ENCODE measurements at regions not wholly inside any gene's neighbourhood (a gene's known extent, or its start where the extent isn't known, plus 50 kb on each side); places are given as distances from the start of the nearest gene placed in this dataset.

DNA sequence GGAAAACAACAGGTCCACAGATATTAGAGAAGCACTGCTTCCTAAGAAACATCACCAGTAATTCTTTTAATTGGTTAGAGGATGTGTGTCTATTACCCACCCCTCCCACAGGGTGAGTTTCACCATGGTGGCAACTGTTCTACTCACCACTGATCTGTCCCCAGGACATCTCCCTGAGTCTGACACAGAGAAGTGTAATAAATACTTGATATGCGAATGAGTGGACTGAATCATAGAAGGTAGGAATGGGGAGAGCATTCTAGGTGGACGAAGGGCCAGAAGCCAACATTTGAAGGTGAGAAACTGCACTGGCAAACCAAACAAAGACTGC lies 452.7 kb upstream of the PROK2 start:
- no peak for DNase-seq (ENCODE audit: low read depth in 2 of 2)

DNA sequence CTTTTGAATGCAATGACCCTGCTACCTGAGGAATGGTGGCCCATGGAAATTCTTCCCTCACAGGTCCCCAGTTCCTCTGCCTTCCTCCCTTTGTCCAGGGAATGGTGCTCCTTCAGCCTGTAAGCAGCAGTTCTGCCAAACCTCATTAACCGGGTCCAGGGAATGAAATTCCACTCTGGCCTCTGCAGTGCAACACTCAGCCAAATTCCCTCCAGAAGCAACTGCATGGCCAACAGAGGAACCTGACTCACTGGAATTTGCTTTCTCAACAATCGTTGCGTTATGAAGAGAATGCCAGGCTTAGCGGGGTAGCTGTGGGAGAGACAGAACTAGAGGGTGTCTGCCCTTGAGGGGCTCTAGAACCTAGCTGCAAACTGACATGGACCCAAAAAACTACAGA lies 449.4 kb upstream of the PROK2 start:
- no peak for DNase-seq (ENCODE audit: low read depth in 2 of 2)

DNA sequence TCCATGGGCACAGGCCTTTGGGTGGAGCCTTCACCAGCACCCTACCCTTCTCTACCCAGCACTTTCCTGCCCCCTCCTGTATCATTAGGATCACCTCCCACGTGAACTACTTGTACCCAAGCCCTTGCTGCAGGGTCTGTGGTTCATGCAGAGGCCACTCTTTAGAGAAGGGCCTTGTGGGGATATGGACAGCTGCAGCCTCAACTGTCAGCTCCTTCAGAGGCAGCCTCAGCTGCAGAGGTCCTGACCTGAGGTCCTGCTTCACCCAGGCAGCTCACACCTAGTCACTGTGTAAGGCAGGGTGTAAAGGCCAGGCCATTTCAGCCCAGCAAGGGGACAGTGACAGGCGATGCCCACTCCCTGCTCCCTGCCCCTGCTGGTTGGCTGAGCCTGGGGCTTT lies 448.6 kb upstream of the PROK2 start:
- no peak for DNase-seq (ENCODE audit: low read depth in 2 of 2)

DNA sequence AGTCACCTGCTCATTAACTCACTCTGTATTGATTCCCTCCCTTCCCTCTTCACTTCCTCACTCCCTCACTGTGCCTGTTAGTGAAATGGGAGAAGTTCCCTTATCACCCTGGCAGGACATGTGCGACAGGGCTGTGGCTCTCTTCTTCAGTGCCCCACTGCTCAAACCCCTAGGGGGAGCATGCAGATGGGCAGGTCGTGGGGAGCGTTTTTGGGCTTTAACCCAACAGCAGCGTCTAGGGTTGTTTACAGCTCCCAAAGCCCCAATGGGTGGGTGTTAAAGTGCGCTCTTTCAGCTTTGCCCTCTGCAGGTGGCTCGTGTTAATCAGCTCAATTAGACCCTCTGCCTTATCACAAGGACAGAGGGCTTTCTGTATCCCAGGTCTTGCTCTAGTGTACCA lies 447.8 kb upstream of the PROK2 start:
- DNase-seq (ENCODE audit: low read depth in 2 of 2): no peak

DNA sequence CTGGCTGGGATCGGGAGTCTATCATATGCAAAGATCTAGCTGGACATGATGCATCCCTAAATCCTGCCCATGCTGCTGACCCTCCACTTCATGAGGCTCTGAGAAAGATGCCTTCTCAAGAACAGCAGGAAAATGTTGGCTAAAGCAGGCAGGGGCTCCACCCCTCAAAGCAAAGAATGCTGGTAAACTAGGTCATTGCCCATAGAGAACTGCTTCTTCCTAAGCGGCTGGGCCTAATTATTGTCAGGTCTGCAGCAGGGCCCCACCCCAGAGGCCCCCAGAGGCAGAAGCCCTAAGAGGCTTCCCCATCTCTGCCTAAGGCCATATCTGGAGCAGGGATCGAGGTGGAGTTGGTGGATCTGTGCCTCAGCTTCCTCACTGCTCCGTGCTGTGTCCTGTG lies 447.4 kb upstream of the PROK2 start:
- no peak for DNase-seq (ENCODE audit: low read depth in 2 of 2)

DNA sequence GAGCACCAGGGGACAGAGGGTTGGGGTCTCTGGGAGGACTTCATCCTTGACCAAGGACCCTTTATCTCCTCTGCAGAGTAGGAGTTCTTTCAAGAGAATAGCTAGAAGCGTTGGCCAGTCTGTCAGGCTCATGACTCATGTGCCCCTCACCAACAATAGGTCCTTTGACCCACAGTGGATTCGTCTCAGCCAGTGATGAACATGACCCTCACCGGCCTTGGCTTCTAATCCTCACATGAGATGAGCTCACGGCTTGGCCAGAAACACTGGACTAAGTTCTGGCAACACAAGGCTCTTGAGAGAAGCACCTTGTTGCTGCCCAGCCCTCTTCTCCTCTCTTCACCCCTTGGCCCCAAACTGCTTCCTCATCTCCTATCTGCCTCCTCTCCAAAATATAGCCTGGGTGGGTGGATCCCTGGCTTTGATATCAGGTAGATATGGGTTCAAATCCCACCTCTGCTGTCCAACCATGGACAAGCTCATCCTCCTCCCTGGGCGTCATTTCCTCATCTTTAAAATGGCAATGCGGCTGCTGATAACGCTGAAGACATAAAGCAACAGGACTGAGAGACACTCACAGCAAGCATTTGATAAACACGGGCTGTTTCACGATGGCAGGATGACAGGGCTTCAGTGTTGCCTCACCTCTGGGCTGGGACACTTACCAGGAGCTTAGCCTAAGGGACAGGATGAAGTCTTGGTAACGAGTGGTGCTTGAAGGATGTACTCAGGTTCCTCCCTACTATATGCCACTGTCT lies 446.7 kb upstream of the PROK2 start:
- DNase-seq (ENCODE audit: low read depth in 2 of 2): no peak

DNA sequence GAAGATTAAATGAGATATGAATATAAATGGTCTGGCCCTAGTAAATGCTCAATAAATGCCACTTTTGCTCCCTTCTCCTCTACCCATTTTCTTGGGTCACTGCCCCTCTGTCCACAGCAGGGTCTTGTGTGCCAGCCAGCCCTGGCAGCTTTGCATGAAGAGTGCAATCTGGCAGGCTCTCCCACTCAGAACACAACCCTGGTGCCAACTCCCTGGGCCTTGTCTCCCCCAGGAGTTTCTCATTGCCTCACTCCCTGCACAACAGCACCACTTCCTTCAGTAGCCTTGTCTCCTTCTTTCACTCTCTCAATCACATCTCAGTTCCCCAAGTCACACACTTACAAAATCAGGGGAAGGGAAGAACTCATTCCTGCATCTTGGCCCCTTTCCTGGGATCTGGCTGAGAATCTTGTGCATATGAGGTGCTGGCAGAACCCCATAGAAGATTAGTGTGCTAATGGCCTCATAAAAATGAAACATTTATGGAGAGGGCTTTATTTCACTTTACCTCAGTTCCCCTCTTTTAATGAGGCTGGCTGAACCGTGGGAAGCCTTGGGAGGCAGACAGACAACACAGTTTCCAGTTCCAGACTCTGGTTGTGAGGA lies 445.9 kb upstream of the PROK2 start:
- no peak for DNase-seq (ENCODE audit: low read depth in 2 of 2)

DNA sequence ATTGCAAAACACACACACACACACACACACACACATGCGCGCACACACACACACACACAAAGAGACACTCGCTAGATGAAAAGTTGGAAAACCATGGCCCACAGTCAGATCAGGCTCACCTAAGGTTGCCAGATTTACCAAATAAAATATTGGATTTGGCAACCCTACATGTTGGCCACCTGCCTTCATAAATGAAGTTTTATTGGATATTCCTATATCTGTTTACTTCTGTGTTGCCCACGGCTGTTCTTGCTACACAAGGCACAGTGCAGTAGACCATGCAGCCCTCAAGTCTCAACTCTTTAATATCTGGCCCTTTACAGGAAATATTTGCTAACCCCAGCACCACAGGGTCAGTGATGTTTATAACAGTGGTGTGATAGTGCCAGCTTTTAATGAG lies 445.0 kb upstream of the PROK2 start:
- DNase-seq (ENCODE audit: low read depth in 2 of 2): no peak

DNA sequence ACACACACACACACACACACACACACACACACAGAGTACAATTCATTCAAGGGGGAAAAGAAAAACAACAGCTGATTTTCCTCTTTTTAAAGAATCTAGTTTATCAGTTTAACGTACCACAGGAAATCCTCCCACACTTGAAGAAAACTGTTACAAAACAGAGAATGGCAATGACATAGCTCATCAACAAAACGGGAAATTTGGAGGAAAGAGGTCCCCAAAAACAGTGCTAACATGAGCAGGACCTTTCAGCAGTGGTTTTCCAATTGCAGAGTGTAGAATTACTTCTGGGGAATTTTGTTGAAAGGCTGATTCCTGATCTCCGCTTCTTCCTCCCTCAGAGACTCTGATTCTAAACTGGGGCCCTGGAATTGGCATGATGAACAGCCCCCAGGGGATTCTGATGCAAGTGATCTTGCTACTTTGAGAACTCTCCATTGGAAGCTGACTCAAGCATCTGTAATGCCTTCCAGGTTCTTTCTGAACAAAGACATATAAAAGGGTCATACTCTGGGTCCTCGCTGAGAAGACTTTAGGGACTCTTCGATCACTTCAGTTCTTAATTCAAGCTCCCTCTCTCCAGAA lies 442.6 kb upstream of the PROK2 start:
- DNase-seq (ENCODE audit: low read depth in 2 of 2): no peak

DNA sequence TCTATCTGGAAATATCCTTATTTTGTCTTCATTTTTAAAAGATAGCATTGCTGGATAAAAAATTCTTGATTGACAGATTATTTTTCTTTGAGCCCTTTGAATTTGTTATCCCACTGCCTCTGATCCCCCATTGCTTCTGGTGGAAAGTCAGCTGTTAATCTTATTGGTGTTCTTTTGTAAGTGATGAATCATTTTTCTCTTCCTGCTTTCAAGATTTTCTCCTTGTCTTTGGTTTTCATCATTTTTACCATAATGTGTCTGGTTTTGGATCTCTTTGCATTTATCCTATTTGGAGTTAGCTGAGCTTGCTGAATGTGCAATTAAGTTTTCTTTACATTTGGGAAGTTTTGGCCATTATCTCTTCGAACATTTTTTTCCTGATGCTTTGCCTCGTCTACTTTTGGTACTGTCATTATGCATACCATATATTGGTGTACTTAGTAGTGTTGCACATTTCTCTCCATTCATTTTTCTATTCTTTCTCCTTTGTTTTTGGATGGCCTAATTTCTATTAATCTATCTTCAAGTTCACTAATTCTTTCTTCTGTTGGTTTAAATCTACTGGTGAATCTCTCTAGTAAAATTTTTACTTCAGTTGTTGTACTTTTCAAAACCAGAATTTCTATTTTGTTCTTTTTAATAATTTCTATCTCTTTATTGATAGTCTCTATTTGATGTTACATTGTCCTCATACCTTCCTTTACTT lies 440.0 kb upstream of the PROK2 start:
- no peak for DNase-seq (ENCODE audit: low read depth in 2 of 2)

DNA sequence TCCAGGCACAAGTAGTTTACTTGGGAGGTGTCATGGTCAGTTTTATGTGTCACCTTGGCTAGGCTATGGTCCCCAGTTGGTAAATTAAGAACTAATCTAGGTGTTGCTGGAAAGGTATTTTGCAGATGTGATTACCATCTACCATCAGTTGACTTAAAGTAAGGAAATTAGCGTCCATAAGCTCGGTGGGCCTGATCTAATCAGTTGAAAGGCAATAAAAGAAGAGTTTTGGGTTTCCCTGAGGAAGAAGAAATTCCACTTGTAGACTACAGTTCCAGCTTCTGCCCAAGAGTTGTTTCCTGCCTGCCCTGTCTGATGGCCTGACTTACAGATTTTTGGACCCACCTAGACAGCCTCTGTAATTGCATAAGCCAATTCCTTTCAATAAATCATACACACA lies 438.7 kb upstream of the PROK2 start:
- no peak for DNase-seq (ENCODE audit: low read depth in 2 of 2)

DNA sequence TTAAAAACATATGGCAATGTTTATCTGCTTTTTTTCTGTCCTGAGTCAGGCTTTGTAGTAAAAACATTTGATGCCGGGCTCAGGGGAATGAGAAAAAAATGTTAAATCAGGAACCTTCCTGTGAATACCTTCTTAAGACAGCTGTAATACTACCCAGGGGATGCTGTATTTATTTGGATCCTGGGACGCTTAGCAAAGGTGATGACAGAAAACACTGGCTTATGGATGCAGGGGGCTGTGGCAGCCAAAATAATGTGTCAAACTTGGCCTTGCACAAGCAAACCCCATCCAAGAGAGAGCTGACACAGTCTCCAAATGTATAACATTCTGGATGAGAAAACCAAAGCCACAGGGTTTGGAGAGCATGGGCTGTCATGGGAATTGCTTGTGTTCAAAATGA lies 438.2 kb upstream of the PROK2 start:
- DNase-seq (ENCODE audit: low read depth in 2 of 2): no peak

DNA sequence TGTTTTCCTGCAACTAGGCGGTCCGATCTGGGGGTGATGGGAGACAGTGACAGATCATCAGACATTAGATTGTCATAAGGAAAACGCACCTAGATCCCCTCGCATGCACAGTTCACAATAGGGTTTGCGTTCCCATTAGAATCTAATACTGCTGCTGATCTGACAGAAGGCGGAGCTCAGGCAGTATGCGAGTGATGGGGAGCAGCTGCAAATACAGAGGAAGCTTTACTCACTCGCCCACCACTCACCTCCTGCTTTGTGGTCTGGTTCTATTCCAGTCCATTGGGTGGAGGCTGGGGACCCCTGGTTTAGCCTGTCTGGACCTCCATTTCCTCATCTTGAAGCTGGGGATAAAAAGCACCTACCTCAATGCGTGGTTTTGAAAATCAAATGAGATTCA lies 437.5 kb upstream of the PROK2 start:
- no peak for DNase-seq (ENCODE audit: low read depth in 2 of 2)

DNA sequence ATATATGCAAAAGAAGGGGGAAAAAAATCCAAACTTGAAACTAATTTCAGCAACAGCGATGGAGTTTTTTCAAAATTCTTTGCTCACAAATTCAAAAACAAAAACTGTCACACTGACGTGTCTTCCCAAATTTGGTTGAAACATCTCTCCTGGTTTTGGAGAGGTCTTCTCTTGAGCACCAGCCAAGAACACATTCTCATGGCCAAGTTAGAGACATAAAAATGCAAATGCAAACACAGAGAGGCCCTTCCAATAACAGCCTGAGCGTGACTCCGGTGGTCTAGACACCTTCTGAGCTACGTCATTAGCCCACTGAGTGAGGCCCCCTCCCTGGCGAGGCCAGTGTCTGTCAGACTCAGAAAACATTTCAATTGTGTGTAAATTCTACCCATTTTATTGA lies 436.0 kb upstream of the PROK2 start:
- DNase-seq (ENCODE audit: low read depth in 2 of 2): no peak

DNA sequence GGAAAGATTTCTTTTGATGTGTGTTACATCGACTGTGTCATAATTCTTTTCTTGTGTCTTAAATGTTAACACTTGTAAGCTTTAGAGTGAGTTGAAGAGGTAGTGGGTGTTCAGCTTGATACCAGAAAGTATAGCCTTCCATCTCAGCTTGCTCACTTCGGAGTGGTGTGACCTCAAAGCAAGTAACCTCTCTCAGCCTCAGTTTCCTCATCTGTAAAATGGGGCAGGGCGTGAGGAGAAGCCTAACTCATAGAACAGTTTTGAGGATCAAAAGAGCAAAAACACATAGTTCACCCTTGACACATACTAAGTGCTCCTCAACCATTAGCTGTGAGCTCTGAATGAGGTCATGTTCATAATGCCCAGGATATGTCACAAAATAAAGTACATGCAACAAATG lies 434.8 kb upstream of the PROK2 start:
- DNase-seq (ENCODE audit: low read depth in 2 of 2): no peak

DNA sequence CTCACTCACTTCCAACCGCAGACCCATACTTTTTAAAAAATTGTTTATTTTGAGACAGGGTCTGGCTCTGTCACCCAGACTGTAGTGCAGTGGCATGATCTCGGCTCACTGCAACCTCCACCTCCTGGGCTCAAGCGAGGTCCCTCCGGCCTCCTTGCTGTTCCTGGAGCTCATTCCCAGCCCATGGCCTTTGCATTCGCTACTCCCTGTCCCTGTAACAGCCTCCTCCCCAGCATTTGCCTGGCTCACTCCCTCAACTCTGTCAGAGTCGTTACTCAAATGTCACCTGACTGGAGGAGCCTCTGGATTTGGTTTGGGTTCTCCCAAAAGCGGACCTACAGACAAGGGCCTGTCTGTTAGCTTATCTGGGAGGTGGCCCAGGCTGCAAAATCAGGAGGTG lies 432.6 kb upstream of the PROK2 start:
- no peak for DNase-seq (ENCODE audit: low read depth in 2 of 2)

DNA sequence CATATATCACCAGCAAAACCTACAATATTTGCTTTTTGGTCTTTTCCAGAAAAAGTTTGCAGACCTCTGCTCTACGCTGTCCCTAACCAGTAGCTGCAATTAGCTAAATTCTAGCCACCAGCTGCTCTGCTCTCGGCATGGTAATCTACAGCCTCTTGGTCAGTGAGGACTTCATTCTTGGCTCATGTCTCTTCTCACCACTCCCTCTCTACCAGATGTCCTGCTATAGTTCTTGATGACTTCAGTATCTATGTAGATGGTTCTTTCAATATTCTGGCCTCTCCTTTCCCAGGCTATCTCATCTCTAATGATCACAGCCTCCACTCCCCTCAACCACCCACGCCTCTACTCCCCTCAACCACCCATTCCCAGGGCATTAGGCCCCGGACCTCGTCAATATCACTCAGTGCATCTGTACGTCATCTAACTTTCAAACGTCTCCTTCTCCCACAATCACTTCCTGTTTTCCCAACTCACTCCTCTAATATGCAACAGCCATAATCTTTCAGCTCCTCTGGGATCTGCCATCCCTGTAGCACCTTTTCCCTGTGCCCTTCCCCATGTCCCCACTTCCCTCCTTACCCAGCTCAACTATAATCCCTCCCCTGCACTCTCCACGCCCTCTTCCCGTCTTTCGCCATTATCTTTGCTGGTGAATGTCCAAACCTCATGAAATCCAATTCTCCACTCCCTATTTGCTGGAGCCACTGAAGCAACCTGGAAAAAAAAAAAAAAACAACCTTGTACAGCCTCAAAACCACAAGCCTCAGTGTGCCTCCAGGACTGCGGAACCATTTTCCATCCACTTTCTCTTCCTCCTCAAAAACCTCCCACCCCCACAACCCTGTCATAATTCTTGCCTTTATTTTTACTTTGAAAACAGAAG lies 429.4 kb upstream of the PROK2 start:
- no peak for DNase-seq (ENCODE audit: low read depth in 2 of 2)

DNA sequence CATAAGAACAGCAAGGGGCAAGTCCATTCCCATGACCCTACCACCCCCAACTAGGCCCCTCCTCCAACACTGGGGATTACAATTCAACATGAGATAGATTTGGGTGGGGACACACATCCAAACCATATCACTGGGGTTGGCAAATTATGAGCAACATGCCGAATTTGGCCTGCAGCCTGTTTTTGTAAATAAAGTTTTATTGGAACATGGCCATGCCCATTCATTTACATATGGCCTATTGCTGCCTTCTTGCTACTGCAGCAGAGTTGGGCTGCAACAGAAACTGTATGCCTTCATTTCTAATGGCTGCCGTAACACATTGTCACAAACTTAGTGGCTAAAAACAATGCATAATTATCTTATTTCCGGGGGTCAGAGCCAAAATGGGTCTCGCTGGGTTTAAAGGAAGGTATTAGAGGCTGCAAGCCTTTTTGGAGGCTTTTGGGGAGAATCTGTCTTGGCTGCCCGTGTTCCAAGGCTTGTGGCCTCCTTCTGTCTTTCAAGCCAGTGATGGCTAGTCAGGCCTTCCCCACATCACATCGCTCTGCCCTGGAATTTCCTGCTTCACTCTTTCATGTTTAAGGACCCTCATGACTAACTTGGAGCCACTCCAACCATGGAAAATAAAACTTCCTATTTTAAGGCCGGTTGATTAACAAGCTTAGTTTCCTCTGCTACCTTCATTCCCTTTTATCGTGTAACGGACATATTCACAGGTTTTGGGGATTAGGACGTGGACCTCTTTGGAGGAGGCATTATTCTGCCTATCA lies 428.5 kb upstream of the PROK2 start:
- no peak for DNase-seq (ENCODE audit: low read depth in 2 of 2)

DNA sequence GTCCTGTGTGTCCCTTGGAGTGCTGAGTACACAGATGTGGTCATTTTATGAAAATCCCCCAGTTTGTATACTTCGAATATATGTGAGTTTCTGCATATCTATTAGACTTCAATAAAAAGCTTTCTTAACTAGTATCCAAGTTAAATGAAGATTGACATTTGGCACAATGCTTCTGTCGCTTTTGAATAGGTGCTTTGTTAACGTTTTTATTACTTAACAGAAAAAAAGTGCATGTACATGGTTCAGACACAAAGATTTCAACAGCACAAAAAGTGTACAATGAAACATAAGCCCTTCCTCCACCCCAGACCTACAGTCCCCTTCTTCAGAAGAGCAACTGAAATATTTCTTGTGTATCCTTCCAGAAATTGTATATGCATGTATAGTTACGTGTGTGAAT lies 427.4 kb upstream of the PROK2 start:
- no peak for DNase-seq (ENCODE audit: low read depth in 2 of 2)

DNA sequence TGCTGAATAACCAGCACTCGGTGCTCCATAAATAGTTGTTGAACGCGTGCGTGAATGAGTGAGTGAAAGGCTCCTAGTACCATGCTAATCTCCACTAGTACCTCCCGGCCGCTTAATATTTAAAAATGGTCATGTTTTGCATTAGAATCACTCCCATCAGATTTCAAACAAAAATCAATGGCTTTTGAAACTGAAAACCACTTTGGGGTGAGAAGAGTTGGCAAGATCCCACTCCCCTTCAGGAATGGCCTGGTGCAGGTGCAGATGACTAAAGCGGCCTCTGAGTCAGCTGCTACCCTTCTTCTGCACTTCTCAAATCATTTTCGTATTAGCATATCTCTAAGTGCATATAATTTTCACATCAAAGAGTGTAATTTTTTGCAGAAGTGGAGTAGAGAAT lies 425.3 kb upstream of the PROK2 start:
- no peak for DNase-seq (ENCODE audit: low read depth in 2 of 2)

DNA sequence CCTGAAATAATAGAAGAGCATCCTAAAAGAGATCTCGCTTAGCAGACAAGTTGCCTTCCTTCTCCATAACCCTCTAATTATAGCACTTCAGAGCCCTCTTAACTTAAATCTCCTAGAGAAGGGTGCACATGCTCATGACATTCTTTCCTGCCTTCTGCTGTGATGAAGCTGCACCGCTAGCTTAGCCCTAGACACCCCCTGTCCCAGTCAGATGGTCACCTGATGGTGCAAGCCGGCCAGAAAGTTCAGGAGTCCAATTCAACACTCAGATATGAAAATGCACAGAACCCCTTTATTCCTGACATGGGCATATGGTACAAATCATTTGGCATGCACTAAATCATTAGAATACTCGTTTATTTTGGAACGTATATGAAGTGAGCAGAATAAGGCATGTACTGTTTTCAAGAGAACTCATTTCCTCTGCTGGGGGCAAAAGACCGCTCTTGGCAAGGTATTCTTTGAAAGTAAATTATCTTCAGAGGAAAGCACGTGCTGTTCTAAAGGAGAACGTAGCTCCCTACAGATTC lies 420.4 kb upstream of the PROK2 start:
- no peak for DNase-seq (ENCODE audit: low read depth in 2 of 2)

Measured in activated CD8-positive, alpha-beta memory T cell treated with anti-CD3 and anti-CD28 coated beads for 4 hours (primary cell).